K562 (cell line): ENCODE measurements at regions not wholly inside any gene's neighbourhood (a gene's known extent, or its start where the extent isn't known, plus 50 kb on each side); places are given as distances from the start of the nearest gene placed in this dataset.

Source experiments
- CBX5 ChIP-seq: IDR thresholded peaks from 2 replicates; pipeline ENCODE4 v1.6.1; 2014; ENCODE audit warnings: low read depth, borderline replicate concordance
- CTCF ChIP-seq, 3 experiments: IDR thresholded peaks in 2 of 3; conservative IDR thresholded peaks in 1 of 3; 2 replicates each; pipeline ENCODE4 v1.5.1; 2011 to 2012; ENCODE audit warnings: low read length in 3 of 3, mild to moderate bottlenecking in 3 of 3, control low read depth in 2 of 3, improper control_type of control experiment in 1 of 3, inconsistent platforms in 1 of 3, low read depth in 1 of 3, mixed read lengths in 1 of 3, moderate library complexity in 1 of 3; ENCODE audit not compliant: insufficient read depth in 2 of 3
- EP300 ChIP-seq: IDR thresholded peaks from 2 replicates; pipeline ENCODE4 v1.6.1; 2012; ENCODE audit warnings: low read length, improper control_type of control experiment
- FOXO4 ChIP-seq: fragments of 450-650 bp; formaldehyde crosslinking; IDR thresholded peaks from 2 replicates; pipeline ENCODE4 v1.4.0; 2020; ENCODE audit warnings: mild to moderate bottlenecking, moderate library complexity
- GTF2F1 ChIP-seq: IDR thresholded peaks from 2 replicates; pipeline ENCODE4 v1.6.1; 2011; ENCODE audit warnings: low read depth, low read length, improper control_type of control experiment
- MXI1 ChIP-seq: IDR thresholded peaks from 2 replicates; pipeline ENCODE4 v1.6.1; 2011; ENCODE audit warnings: low read depth, mild to moderate bottlenecking, improper control_type of control experiment, low read length
- TAF1 ChIP-seq: IDR thresholded peaks from 2 replicates; pipeline ENCODE4 v1.6.1; 2011; ENCODE audit warnings: mild to moderate bottlenecking, low read length, moderate library complexity; ENCODE audit not compliant: insufficient read depth, control insufficient read depth, severe bottlenecking; ENCODE audit errors: extremely low read depth
- TCF7L2 ChIP-seq: fragments of 150-350 bp; IDR thresholded peaks from 2 replicates; pipeline ENCODE4 v1.6.1; 2016; ENCODE audit warnings: low read depth, mild to moderate bottlenecking, low read length, moderate library complexity
- TRIM24 ChIP-seq, 2 experiments: fragments of 450-650 bp; IDR thresholded peaks; 2 replicates each; pipeline ENCODE4 v1.6.1; 2016
- UBTF ChIP-seq, 2 experiments: IDR thresholded peaks; 2 replicates each; pipeline ENCODE4 v1.6.1; 2012; ENCODE audit warnings: improper control_type of control experiment in 2 of 2, low read depth in 2 of 2, low read length in 2 of 2, borderline replicate concordance in 1 of 2
- ZC3H4 ChIP-seq: sonication (generic); formaldehyde crosslinking; IDR thresholded peaks from 2 replicates; pipeline ENCODE4 v1.9.0; 2021; ENCODE audit warnings: missing genetic modification reagents, borderline replicate concordance
- ZFP36 ChIP-seq: fragments of 150-350 bp; IDR thresholded peaks from 2 replicates; pipeline ENCODE4 v1.6.1; 2018; ENCODE audit warnings: low read length, low read depth; ENCODE audit not compliant: partially characterized antibody

GRCh38 chr7:156578578-156578940, 62.0 kb upstream of the RNF32 start:
- TF ChIP-seq EP300 (no peak), ZFP36 (no peak), UBTF (IDR thresholded peaks at IDR 0.05; ENCODE audit: borderline replicate concordance in 1 of 2, low read depth in 2 of 2, low read length in 2 of 2) (no peak), GTF2F1 (no peak), ZC3H4 (CRISPR knock-in tag) (no peak), CBX5 (no peak), FOXO4 (no peak), TAF1 (no peak), MXI1 (no peak), TRIM24 (IDR thresholded peaks at IDR 0.05) (no peak), TCF7L2 (no peak), CTCF (IDR thresholded peaks at IDR 0.05 in 2 of 3, conservative IDR thresholded peaks at IDR 0.05 in 1 of 3; ENCODE audit: insufficient read depth in 2 of 3, low read depth in 1 of 3, low read length in 3 of 3) (no peak)
